Glutamatergic neuron (in vitro differentiated cells): ENCODE measurements at regions not wholly inside any gene's neighbourhood (a gene's known extent, or its start where the extent isn't known, plus 50 kb on each side); places are given as distances from the start of the nearest gene placed in this dataset.

Experiments used
- DNase-seq: peaks from one replicate; pipeline ENCODE4 v3.0.0; 2022
- H3K27ac Mint-ChIP-seq: one replicate; pipeline ENCODE4 v1.8.0; 2020; ENCODE audit warnings: mild to moderate bottlenecking, mixed read lengths, inconsistent platforms; ENCODE audit not compliant: unreplicated experiment
- H3K27me3 Mint-ChIP-seq: one replicate; pipeline ENCODE4 v1.8.0; 2020; ENCODE audit warnings: mild to moderate bottlenecking, moderate library complexity, mixed read lengths, inconsistent platforms; ENCODE audit not compliant: unreplicated experiment
- H3K36me3 Mint-ChIP-seq: one replicate; pipeline ENCODE4 v1.8.0; 2020; ENCODE audit warnings: mild to moderate bottlenecking, mixed read lengths, inconsistent platforms; ENCODE audit not compliant: unreplicated experiment
- H3K4me1 Mint-ChIP-seq: one replicate; pipeline ENCODE4 v1.8.0; 2020; ENCODE audit warnings: mild to moderate bottlenecking, low read depth, mixed read lengths, inconsistent platforms; ENCODE audit not compliant: unreplicated experiment
- H3K4me3 Mint-ChIP-seq: one replicate; pipeline ENCODE4 v1.8.0; 2020; ENCODE audit warnings: mild to moderate bottlenecking, mixed read lengths, inconsistent platforms; ENCODE audit not compliant: unreplicated experiment
- H3K9me3 Mint-ChIP-seq: one replicate; pipeline ENCODE4 v1.8.0; 2020; ENCODE audit warnings: mild to moderate bottlenecking, moderate library complexity, mixed read lengths, inconsistent platforms; ENCODE audit not compliant: unreplicated experiment
- TF ChIP-seq, protein P1 (sequence below): fragments of 200-600 bp; sonication (generic); IDR thresholded peaks from one replicate; pipeline ENCODE4 v1.5.0; 2021; ENCODE audit not compliant: partially characterized antibody, unreplicated experiment

DNA sequence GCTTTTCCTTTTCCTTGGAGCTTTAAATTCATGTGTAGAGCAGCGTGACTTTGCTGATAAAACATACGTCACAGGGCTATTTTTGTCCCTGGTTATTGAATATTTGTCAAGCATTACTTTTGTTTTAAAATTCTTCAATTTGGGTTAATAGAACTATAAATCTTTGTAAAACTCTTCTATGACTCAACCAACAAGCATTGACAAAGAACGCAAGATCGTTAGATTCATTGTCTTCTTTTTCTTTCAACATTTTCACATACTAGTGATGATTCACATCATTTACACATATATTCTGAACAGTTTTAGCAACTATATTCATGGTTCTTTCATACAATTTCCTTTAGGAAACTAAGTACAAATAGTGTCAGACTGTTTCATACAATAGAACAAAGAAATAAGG, 72.0 kb upstream of the GPM6A start:
- no peak overlapping the region for H3K27ac Mint-ChIP-seq
- no peaks in the 10 kb centered on the region for H3K4me1 Mint-ChIP-seq
- H3K9me3 Mint-ChIP-seq: no peaks in the 10 kb centered on the region
- TF ChIP-seq, protein P1, sequence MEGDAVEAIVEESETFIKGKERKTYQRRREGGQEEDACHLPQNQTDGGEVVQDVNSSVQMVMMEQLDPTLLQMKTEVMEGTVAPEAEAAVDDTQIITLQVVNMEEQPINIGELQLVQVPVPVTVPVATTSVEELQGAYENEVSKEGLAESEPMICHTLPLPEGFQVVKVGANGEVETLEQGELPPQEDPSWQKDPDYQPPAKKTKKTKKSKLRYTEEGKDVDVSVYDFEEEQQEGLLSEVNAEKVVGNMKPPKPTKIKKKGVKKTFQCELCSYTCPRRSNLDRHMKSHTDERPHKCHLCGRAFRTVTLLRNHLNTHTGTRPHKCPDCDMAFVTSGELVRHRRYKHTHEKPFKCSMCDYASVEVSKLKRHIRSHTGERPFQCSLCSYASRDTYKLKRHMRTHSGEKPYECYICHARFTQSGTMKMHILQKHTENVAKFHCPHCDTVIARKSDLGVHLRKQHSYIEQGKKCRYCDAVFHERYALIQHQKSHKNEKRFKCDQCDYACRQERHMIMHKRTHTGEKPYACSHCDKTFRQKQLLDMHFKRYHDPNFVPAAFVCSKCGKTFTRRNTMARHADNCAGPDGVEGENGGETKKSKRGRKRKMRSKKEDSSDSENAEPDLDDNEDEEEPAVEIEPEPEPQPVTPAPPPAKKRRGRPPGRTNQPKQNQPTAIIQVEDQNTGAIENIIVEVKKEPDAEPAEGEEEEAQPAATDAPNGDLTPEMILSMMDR: no peak
- H3K27me3 Mint-ChIP-seq: peaks cover 2% of the 10 kb centered on the region
- no peaks in the 10 kb centered on the region for H3K36me3 Mint-ChIP-seq
- H3K4me3 Mint-ChIP-seq: no peak overlapping the region
- no peak for DNase-seq

DNA sequence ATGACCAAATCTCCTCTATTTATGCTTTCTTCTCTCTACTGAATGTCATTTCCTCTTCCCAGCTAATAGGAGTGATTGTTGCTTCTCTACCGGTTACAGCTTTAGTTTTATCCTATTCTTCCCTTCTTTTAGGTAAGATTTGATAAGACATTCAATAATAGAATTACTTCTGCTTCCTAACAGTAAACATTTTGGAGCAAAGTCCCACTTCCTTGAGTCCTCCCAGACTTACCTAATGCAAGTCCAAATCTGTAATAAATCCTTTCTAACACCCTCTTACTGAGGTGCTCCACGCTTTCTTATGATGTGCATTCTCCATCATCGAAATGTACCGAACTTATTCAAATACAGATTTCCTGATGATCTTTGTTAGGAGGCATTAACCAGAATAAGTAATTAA, 79.2 kb upstream of the GPM6A start:
- no peak overlapping the region for H3K4me3 Mint-ChIP-seq
- TF ChIP-seq, protein P1: no peak
- no peaks in the 10 kb centered on the region for H3K4me1 Mint-ChIP-seq
- no peaks in the 10 kb centered on the region for H3K27me3 Mint-ChIP-seq
- DNase-seq: no peak
- no peaks in the 10 kb centered on the region for H3K9me3 Mint-ChIP-seq
- H3K27ac Mint-ChIP-seq: no peak overlapping the region
- H3K36me3 Mint-ChIP-seq: no peaks in the 10 kb centered on the region

DNA sequence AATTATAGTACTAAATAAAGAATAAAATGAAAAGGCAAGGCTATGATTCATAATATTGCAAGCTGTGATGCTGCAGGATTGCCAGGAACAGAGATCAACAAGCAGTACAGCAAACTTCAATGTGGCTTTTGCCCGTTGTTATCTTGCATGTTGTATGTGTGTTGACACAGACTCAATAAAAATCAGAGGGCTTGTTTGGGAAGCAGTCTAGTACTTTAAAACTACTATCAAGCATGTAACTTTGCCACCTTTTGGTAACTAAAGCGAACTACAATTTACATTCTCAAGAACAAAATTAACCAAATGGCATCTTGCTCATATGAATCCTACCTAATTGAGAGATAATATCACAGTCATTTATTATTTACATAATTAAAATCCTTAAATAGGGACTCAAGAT, 79.8 kb upstream of the GPM6A start:
- no peaks in the 10 kb centered on the region for H3K36me3 Mint-ChIP-seq
- H3K27ac Mint-ChIP-seq: no peak overlapping the region
- H3K4me3 Mint-ChIP-seq: no peak overlapping the region
- H3K9me3 Mint-ChIP-seq: no peaks in the 10 kb centered on the region
- TF ChIP-seq, protein P1: peak; percentile 37
- DNase-seq: no peak
- no peaks in the 10 kb centered on the region for H3K4me1 Mint-ChIP-seq
- H3K27me3 Mint-ChIP-seq: no peaks in the 10 kb centered on the region

DNA sequence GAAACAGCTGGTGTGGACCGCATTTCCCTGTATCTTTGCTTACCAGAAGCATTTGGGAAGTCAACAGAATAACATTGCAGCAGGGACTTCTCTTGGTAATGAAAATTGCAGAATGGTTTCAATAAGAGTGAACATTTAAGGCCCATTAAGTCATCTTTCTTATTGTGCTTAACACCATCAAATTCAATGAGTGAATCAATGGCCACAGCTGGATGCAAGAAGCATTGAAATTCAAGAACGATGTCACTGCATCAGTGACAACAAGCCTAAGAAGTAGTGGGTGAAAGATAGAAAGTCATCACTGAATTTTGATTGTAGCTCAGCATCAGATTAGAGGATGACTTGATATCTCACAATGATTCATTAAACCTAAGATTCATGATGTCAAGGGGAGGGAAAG, 93.9 kb upstream of the GPM6A start:
- H3K27ac Mint-ChIP-seq: no peak overlapping the region
- TF ChIP-seq, protein P1: no peak
- no peaks in the 10 kb centered on the region for H3K9me3 Mint-ChIP-seq
- H3K27me3 Mint-ChIP-seq: no peaks in the 10 kb centered on the region
- no peak overlapping the region for H3K4me3 Mint-ChIP-seq
- no peaks in the 10 kb centered on the region for H3K36me3 Mint-ChIP-seq
- peaks cover 3% of the 10 kb centered on the region for H3K4me1 Mint-ChIP-seq
- no peak for DNase-seq

GRCh38 chr4:175906384-175906783, 94.3 kb upstream of the GPM6A start:
- peaks cover 3% of the 10 kb centered on the region for H3K4me1 Mint-ChIP-seq
- TF ChIP-seq, protein P1: no peak
- no peak for DNase-seq
- no peak overlapping the region for H3K4me3 Mint-ChIP-seq
- no peak overlapping the region for H3K27ac Mint-ChIP-seq
- no peaks in the 10 kb centered on the region for H3K27me3 Mint-ChIP-seq
- no peaks in the 10 kb centered on the region for H3K36me3 Mint-ChIP-seq
- no peaks in the 10 kb centered on the region for H3K9me3 Mint-ChIP-seq
